SHP77 treated with DMSO at 0.1 percent for 48 hours (cell line): ENCODE measurements at regions not wholly inside any gene's neighbourhood (a gene's known extent, or its start where the extent isn't known, plus 50 kb on each side); places are given as distances from the start of the nearest gene placed in this dataset.
A peak's percentile ranks its signal among the peaks of the same experiment; 100 is the strongest.

Source experiments
- DNase-seq: peaks from one replicate; lab custom pipeline; 2025; lab: John Stamatoyannopoulos, UW

DNA sequence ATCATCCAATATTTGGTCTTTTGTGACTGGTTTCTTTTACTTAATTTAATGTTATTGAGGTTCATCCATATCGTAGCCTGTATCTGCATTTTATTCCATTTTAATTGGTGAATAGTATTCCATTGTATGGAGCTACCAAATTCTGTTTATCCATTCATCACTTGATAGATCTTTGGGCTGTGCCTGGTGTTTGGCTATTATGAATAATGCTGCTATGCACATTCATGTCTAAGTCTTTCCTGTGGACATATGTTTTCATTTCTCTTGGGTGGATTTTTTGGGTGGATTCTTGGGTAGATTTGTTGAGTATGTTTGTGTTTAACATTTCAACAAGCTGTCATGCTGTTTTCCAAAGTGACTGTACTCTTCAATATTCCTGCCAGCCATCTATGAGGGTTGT, 52.5 kb upstream of the NEDD4L start:
- no peak for DNase-seq

DNA sequence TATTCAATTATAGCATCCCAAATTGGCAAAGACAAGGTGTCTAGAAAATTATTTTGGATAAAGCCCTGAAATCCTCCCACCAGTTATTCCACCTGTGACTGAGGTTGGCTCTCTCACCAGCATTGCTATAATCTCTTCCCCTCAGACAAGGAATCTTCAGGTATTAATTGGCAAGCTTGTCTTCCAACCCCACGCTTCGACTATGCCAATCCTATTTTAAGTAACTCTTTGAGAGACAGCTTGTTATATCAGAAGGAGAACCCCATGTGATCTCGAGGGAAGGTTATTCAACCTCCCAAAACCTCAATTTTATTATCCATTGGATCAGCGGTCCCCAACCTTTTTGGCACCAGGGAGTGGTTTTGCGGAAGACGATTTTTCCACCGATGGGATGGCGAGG, 54.5 kb upstream of the NEDD4L start:
- no peak for DNase-seq

DNA sequence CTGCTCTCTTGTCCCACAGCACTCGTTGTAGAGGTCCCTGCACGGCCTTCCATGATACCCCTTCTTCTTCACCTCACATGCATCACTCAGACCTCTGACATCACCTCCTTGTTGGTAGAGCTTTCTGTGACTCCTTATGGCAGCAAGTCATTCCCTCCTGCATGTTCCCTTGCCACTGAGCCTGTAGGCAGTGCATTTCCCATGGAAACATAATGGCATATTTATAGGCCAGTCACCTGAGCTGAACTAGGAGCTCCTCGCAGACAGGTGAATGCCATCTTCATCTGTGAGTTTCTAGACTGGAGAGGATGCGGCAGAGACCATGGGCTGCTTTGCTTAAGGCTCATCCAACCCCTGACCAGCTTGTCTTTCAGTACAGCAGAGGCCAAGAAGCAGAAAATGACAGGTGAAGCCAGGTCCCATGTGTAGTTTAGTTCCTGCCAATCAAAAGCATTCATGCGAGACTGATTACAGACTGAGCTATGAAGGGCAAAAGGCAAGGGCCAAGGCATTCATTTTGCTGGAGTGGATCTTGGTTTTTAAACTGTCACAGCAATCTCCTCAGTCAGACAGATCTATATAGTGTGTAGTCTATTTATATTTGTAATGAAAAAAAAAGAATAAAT, 59.4 kb upstream of the NEDD4L start:
- DNase-seq = no peak

DNA sequence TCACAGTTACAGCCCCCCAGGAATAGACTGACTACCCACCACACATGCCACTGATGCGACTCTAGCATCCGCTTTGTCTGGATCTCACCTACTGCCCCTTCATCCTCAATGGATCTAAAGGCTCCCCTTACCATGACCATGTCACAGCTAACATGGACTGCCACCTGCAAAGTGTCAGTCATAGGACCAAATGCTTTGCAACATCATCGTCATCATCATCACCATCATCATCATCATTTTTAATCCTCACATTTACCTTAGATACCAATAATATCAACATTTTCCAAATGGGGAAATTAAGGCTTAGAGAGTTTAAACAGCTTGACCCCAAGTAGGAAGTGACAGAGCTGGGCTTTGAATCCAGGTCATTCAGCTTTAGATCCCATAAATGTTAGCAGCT, 60.1 kb upstream of the NEDD4L start:
- no peak for DNase-seq

DNA sequence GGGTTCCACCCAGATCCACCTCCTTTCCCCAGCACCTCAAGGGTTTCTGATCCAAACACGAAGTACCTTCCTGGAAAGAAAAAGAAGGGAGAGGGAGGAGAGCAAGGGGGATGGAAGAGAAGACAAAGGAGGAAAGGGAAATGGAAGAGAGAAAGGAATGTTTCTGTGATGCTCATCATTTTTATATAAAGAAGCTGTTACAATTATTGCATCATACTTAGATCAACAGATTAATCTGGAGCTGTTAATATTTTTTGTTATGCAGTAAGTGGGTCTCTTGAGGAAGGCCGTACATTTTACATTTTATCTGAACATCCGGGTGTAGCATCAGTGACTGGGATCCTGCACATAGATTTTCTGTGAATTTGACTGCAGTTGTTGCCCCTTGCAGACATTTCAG, 60.6 kb upstream of the NEDD4L start:
- no peak for DNase-seq

DNA sequence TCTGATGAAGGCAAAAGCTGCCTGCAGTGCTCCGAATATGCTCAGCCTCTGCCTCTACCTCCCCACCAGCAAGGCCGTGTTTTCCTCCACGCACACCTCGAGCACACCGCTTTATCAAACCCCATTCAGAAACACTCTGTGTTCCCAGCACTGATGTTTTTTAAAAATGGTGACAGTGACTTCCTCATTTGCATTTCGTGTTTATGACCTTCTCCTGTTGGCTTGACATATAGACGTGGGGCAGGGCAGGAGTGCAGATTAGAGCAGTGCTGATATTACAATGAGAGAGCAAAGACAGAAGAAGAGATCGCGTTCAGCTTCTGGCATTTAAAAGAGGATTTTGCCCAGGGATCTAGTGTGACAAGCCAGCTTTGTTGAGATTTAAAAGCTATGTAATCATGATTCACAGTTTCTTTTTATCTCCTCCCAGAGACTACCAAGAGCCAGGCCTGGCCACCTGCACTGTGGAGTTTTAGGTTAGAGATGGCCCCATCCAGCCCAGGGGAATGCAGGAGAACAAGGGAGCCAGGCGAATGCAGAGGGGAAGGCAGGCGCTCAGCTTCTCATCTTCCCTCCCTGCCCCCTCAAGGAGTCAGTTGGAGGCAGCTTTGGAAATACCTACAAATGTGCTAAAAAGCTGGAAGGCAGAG, 61.5 kb upstream of the NEDD4L start:
- DNase-seq = no peak

DNA sequence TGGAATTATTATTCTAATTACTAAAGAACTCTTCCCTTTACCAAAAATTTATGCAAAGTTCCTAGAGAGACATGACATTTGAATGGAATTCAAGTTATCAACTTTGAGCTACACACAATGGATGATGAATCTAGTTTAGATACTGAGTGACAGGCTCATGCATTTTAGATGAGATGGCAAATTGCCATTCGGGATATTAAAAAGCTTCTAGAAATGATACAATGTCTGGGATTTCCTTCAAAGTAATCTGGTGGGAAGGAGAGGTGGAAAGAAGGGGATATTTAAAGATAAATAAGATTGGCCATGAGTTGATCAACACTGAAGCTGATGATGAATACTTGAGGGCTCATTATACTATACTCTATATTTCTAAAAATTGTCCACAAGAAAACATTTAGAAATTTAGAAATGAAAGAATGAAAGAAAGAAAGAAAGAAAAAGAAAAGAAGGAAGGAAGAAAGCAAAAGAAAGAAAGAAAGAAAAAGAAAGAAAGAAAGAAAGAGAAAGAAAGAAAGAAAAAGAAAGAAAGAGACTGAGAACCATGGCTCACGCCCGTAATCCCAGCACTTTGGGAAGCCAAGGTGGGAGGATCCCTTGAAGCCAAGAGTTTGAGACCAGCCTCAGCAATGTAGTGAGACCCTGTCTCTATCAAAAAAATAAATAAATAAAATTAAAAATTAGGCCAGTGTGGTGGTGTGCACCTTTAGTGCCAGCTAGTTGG, 62.6 kb upstream of the NEDD4L start:
- DNase-seq = no peak

DNA sequence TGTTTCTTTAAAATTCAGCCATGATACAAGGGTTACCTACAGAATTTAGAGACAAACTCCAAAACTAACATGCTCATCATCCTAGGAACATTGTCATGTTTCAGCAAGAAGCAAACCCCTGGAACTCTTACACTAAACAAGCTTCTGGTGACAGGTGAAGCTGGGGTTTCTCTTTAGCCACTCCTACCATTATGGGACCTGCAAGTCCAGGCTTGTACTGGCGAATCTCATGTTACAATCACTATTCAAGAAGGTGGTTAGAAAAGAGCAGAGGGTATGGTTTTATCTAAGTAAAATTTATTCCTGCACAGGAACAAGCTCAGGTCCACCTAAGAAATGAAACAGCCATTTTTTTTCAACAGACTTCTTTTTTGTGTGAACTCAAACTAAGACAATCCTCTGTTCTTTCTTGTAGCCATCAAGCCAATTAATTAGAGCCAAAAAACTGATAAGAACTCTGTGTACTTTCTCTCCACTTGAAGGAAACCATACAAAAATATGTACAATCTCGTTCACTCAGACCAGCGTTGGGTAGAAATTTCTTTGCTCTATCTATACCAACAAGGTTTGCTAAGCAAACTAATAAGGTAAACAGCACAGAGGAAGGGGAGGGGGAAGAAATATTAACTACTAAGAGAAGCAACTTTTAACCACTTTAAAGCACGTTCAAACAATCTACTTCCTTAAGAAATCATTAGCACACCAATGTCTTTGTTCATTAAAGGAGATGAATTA, 63.3 kb upstream of the NEDD4L start:
- DNase-seq = peak; percentile 62

DNA sequence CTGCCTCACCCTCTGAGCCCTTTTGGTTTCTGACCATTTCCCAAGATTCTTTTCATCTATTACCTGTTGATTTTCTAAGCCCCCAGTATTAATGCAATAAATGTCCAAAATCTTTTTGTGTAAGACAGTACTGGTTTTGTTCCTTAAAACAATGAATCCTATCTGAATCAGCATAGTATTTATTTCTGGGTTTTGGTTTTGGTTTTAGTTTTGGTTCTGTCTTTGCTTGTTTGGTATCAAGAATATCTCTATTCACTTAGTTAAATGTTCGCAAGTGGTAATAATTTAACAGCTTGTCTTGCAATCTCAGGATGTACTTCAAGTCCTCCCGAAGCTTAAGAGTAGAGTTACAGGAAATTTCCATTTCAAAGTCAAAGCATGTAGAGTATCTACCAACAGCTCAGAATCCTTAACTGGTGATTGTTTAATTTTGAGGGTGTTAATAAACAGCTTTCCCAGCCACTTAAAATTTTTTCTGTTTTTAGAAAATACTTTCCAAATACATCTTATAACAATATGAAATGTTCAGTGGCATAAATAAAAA, 67.7 kb upstream of the NEDD4L start:
- no peak for DNase-seq

DNA sequence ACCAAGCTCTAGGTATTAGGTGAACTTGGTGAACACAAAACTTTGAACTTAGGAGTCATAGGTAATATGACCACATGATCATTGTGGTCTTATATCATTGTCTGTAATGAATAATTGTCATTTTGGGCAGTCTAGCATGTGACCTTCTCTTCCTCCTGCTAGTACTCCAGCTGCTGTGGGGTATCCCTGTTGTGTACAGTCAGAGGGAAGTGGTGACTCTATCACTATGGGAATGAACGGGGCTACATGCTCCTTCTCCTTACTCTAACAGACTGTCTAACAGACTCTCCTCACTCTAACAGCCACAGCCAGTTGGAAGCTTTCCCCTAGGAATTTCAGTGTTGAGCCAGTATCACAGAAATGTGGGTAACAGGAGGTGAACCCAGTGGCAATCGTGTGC, 68.2 kb upstream of the NEDD4L start:
- no peak for DNase-seq

DNA sequence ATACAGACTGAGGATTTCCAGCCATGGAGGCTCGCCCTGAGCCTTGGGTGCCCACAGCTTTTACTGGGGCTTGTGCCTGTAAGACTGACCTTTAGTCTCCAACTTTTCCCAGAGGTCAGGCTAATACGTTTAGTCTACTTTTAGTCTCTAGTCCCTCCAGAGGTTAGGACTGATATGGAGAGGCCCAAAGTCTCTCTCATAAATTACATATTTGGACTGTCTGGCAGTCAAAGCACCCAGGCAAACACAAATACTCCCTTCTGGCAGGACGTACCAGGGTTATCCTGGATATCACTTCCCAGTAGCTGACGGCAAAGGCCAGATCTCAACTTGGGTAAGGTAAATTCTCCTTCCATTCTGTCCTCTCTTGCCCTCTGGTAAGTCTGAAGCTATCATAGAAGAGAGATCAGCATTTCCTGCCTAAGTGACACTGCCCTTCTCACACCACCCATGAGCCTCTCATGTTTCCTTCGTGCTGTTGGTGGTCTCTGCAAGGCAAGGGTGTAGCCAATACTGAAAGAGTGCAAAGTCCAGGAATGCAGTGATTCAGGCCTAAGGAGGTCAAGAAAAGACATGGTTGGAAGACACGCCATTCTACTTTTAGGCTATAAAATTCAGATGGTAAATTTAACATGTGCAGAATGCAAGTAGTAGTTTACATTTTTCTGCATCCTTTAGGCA, 69.3 kb upstream of the NEDD4L start:
- DNase-seq = no peak

DNA sequence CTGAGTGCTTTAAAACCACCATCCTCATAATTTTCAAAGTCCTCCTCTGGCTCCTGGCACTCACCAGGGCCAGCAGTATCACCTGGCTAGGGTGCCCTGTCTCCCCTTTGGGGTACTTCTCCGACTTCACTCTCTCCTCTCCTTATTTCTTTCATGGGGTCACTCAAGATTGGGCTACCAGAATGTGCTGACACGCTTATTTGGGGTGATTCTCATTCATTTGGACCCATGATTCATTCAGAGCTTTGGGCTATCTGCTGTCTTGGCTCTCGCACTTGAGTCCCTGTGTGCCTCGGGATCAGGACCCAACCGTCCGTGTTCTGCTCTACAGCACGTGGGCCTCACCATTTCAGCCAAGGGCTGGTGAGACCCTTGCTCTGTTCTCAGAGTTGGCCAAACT, 70.1 kb upstream of the NEDD4L start:
- no peak for DNase-seq

DNA sequence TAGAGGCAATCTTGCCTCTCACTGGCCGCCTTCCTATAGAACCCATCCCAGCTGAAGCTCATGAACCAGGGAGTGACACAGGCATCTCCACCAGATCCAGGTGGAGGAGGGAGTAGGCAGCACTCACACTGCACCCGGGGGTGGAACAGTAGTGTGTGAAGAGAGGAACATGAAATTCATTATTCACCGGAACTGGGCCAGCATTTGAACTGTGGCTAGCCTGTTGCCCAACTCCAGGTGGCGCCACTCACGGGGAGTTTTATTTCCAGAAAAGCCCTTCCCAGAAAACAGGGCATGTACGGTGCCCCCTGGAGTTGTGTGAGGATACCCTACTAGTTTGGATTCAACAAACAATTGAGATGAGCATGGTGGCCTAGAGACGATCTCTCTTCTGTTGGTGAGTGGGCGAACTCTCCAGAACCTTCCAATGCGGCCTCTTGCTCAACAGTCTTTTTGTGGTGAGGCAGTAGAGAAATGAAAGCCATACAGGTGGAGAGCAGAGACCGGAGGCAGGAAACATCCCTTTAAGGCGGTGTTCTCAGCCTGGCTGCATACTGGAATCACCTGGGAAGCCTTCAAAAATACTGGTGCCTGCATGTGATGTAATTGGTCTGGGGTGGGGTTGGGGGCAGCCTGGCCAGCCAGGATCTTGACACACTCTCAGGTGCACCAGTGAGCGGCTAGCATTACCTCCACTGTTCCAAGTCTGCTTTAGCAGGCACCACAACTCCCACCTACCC, 73.5 kb upstream of the NEDD4L start:
- no peak for DNase-seq

DNA sequence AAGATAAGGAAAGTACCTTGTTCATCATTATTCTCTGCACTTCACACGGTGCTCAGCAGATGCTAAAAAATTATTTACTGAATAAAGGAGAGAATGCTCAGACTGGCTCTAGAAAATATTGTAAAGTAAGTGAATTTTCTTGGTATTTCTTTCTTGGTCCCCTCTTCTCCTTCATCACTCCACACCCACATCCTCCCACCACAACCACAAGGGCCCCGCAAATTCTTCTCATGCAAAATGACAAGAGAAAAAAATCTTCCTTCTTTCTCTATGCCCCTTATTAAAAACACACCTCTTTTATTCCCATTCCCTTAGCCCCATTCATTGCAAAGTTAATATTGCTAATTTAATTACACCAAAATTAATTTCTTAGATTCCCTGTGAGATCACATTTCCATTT, 74.2 kb upstream of the NEDD4L start:
- no peak for DNase-seq

DNA sequence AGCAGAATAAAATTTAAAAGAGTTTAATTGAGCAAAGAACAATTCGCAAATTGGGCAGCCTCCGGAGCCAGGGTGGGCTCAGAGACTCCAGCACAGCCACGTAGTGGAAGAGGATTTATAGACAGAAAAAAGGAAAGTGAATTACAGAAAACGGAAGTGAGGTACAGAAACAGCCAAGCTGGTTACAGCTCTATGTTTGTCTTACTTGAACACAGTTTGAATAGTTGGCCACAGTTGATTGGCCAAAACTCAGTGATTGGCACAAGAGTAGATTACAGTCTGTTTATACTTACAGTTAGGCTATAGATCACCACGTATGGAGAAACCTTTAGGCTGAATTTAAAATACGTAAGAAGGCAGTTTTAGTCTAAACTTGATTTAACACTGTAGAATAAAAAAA, 78.8 kb upstream of the NEDD4L start:
- DNase-seq = no peak

DNA sequence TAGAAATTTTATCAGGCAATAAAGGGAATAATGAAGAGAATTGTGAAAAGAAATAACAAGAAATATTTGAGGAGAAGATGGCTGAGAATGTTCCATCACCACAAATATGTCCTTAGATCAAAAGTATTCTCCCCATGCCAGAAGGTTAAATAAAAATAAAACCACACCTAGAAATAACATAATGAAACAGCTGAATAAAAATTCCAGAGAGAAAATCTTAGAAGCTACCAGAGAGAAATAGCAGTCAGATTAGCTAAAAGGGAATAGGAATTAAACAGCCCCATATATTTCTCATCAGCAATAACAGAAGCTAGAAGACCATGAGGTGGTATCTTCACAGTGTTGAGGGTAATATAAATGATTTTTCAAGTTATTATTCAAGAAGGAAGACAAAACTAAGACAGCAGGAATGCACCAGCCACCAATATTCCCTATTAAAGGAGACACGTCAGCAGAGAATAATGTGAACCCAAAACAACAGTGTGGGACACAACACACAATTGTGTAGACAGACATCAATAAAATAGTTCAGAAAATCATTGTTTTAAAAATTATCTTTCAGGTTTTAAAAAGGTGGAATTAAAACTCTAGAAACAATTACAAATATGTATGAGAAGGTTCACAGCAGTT, 82.0 kb upstream of the NEDD4L start:
- no peak for DNase-seq

DNA sequence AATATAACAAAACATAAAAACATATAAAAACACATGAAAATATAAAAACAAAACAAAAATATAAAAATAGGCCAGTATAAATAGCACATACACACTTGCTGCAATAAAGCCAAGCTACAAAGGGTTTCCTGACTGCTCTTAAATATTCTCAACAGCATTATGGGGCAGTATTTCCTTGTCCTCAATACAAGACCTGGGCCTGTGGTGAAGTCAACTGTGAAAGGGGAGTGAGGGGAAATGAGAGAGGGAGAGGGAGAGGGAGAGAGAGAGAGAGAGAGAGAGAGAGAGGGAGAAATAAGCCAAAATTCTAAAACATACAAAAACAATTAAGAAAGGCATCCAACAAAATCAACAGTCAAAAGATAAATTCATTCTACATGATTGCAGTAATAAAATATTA, 82.6 kb upstream of the NEDD4L start:
- DNase-seq = no peak

DNA sequence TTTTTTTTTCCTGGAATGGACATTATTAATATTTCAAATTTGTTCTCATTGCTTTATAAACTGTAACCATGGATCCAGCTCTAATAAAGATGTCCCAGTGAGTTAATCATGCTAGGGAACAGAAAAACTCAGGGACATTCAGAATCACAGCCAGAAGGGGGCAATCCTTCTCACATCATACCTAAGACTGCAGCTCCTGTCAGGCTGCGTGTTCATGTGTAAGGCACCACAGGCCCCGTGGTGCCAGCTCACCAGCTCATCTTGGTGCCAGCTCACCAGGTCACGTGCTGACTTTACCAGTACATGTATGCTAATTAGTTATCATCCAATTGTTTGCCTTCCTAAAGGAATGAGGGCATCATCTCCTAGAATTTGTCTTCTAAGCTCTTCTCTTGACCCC, 84.7 kb upstream of the NEDD4L start:
- DNase-seq = peak; percentile 40

DNA sequence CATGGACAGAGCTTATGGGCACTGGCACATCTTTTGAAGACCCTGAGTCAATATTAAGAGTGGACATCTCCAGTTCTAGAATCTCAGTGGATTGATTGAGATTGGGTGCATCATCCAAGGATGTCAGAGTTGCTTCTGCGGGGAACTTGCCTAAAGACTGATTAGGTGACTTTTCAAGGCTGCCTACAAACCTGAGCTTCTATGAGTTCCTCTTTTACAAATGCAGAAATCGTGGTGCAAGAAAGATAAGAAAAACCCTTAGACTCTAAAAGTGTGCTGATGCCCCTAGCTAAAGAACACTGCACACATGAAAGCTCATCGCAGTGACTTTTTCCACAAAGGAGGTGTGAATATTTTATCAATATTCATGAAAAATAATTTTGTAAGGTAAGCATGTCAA, 86.8 kb upstream of the NEDD4L start:
- DNase-seq = no peak

DNA sequence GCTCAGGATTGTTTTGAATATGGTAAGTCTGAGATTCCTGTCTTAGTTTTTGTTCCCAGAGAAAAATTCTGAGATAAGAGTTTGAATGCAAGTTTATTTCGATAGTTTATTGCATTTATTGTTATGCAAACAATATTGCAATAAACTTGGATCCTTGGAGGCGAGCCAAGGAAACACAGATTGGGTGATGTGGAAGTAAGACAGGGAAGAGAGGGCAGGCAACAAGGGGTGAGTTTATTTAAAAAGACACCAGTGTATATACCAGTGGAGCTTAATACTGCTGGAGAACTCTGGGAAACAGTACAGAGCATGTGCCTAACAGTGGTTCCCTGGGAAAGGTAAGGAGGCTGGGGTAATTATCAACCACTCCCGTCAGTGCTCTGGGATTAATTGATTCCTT, 87.5 kb upstream of the NEDD4L start:
- no peak for DNase-seq

DNA sequence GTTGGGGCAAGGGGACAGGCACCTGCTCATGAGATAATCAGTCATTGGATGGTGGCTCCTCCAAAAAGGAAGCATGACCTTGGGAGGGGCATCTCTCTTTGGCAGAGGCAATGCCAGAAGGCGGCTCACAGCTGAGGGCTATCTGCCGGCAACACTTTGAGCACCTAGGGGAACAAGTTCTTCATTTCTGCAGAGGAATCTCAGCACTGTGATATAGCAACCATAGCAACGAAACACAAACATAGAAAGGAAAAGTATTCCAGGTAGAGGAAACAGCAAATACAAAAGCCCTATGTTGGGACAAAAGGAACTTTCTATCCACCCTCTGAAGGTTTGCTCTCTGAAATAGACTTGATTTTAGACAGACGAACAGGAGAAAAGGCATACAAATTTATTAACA, 89.1 kb upstream of the NEDD4L start:
- no peak for DNase-seq
